Neural progenitor cell (in vitro differentiated cells): ENCODE measurements at regions not wholly inside any gene's neighbourhood (a gene's known extent, or its start where the extent isn't known, plus 50 kb on each side); places are given as distances from the start of the nearest gene placed in this dataset.
"Not testable (repeated sequence)": the region's sequence is repeated elsewhere in the genome, so short reads cannot be mapped to it uniquely, and the experiment has no call there.

Source experiments
- DNase-seq: peaks from one replicate; pipeline ENCODE4 v3.0.0-alpha.2; 2016; ENCODE audit warnings: low spot score
- H2AFZ ChIP-seq: fragments of 200-600 bp; sonication (generic); replicated peaks from 2 replicates; pipeline ENCODE4 v1.6.1; 2016; ENCODE audit warnings: antibody characterized with exemption
- H3F3A ChIP-seq: fragments of 200-600 bp; sonication (generic); 2 replicates; pipeline ENCODE4 v1.6.1; 2016; ENCODE audit warnings: antibody characterized with exemption, low read depth
- H3K27ac ChIP-seq: fragments of 200-600 bp; sonication (generic); 2 replicates; pipeline ENCODE4 v1.5.1; 2016; ENCODE audit warnings: mild to moderate bottlenecking
- H3K27me3 ChIP-seq: fragments of 200-600 bp; sonication (generic); 2 replicates; pipeline ENCODE4 v1.6.1; 2016; ENCODE audit warnings: mild to moderate bottlenecking, moderate library complexity
- H3K36me3 ChIP-seq: fragments of 200-600 bp; sonication (generic); 2 replicates; pipeline ENCODE4 v1.5.1; 2016
- H3K4me1 ChIP-seq: fragments of 200-600 bp; sonication (generic); 2 replicates; pipeline ENCODE4 v1.6.1; 2016; ENCODE audit warnings: mixed run types
- H3K4me2 ChIP-seq: fragments of 200-600 bp; sonication (generic); 2 replicates; pipeline ENCODE4 v1.6.1; 2016
- H3K4me3 ChIP-seq: fragments of 200-600 bp; sonication (generic); 2 replicates; pipeline ENCODE4 v1.5.1; 2016
- H3K79me2 ChIP-seq: fragments of 200-600 bp; sonication (generic); 2 replicates; pipeline ENCODE4 v1.6.1; 2016; ENCODE audit warnings: low read depth
- H3K9ac ChIP-seq: fragments of 200-600 bp; sonication (generic); 2 replicates; pipeline ENCODE4 v1.6.1; 2016
- H3K9me3 ChIP-seq: fragments of 200-600 bp; sonication (generic); 2 replicates; pipeline ENCODE4 v1.5.1; 2016; ENCODE audit warnings: low read depth
- H4K20me1 ChIP-seq: fragments of 200-600 bp; sonication (generic); 2 replicates; pipeline ENCODE4 v1.6.1; 2016; ENCODE audit warnings: low read depth
- H3K27ac Mint-ChIP-seq: 3 replicates; pipeline ENCODE4 v1.8.0; 2021; ENCODE audit warnings: mixed read lengths
- H3K27me3 Mint-ChIP-seq: 2 replicates; pipeline ENCODE4 v1.8.0; 2022; ENCODE audit warnings: low read depth, mild to moderate bottlenecking, inconsistent platforms, moderate library complexity, mixed read lengths; ENCODE audit not compliant: insufficient read depth
- H3K36me3 Mint-ChIP-seq: 3 replicates; pipeline ENCODE4 v1.8.0; 2021; ENCODE audit warnings: mixed read lengths
- H3K4me1 Mint-ChIP-seq: 3 replicates; pipeline ENCODE4 v1.8.0; 2021; ENCODE audit warnings: mixed read lengths
- H3K4me3 Mint-ChIP-seq: 3 replicates; pipeline ENCODE4 v1.8.0; 2021; ENCODE audit warnings: mild to moderate bottlenecking, moderate library complexity, mixed read lengths
- H3K9me3 Mint-ChIP-seq: 3 replicates; pipeline ENCODE4 v1.8.0; 2020; ENCODE audit warnings: mixed read lengths
- EZH2 ChIP-seq: fragments of 200-600 bp; sonication (generic); IDR thresholded peaks from 2 replicates; pipeline ENCODE4 v1.6.1; 2017; ENCODE audit warnings: antibody characterized with exemption, mild to moderate bottlenecking, moderate library complexity
- EZH2phosphoT487 ChIP-seq: fragments of 200-600 bp; sonication (generic); IDR thresholded peaks from 2 replicates; pipeline ENCODE4 v1.6.1; 2017; ENCODE audit warnings: antibody characterized with exemption
- TF ChIP-seq, protein P1 (sequence below): fragments of 200-600 bp; sonication (generic); IDR thresholded peaks from 2 replicates; pipeline ENCODE4 v1.5.1; 2017; ENCODE audit warnings: antibody characterized with exemption, mild to moderate bottlenecking

DNA sequence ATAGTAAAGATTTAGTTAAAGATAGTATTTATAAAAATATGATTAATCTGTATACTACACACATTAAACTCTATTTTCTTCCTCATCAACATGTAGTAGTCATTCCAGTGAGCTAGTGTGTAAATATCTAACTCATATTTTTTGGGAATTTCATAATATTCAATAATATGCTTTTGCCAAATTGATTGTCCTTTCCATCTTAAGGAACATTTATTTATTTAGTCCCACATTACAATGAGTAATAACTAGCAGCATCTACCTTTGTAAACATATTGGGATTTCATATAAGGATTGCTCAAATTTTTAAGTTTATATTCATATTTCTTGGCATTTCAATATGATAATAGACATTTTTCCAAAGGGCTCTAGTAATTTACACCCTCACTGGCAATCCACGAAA, 53.9 kb upstream of the GOLGA8B start:
- peaks cover 2% of the 10 kb centered on the region for H3K27me3 Mint-ChIP-seq
- no peaks in the 10 kb centered on the region for H3K36me3 ChIP-seq
- H3K4me3 Mint-ChIP-seq, result no peak overlapping the region

GRCh38 chr15:34633602-34634001, 50.2 kb upstream of the GOLGA8B start:
- H3K4me1 Mint-ChIP-seq, H2AFZ ChIP-seq, DNase-seq, H3K36me3 ChIP-seq, H3K79me2 ChIP-seq, H3K27me3 Mint-ChIP-seq, H3K27me3 ChIP-seq, H3K36me3 Mint-ChIP-seq, H3F3A ChIP-seq, H3K4me1 ChIP-seq, H3K27ac ChIP-seq, H3K9me3 Mint-ChIP-seq, H3K9ac ChIP-seq, H3K4me3 ChIP-seq, H3K4me2 ChIP-seq, H3K4me3 Mint-ChIP-seq, H4K20me1 ChIP-seq, H3K27ac Mint-ChIP-seq, H3K9me3 ChIP-seq: not testable (repeated sequence)

More for the DNA sequence above, 53.9 kb upstream of the GOLGA8B start:
- no peaks in the 10 kb centered on the region for H3K9me3 ChIP-seq
- H3K9me3 Mint-ChIP-seq, result peaks cover 4% of the 10 kb centered on the region
- H4K20me1 ChIP-seq, result no peaks in the 10 kb centered on the region
- H3K79me2 ChIP-seq, result no peaks in the 10 kb centered on the region
- peaks cover 2% of the 10 kb centered on the region for H3K4me1 Mint-ChIP-seq
- H3F3A ChIP-seq, result no peaks in the 10 kb centered on the region
- H3K27ac Mint-ChIP-seq, result no peak overlapping the region
- H3K4me3 ChIP-seq, result no peak overlapping the region
- TF ChIP-seq, protein P1, sequence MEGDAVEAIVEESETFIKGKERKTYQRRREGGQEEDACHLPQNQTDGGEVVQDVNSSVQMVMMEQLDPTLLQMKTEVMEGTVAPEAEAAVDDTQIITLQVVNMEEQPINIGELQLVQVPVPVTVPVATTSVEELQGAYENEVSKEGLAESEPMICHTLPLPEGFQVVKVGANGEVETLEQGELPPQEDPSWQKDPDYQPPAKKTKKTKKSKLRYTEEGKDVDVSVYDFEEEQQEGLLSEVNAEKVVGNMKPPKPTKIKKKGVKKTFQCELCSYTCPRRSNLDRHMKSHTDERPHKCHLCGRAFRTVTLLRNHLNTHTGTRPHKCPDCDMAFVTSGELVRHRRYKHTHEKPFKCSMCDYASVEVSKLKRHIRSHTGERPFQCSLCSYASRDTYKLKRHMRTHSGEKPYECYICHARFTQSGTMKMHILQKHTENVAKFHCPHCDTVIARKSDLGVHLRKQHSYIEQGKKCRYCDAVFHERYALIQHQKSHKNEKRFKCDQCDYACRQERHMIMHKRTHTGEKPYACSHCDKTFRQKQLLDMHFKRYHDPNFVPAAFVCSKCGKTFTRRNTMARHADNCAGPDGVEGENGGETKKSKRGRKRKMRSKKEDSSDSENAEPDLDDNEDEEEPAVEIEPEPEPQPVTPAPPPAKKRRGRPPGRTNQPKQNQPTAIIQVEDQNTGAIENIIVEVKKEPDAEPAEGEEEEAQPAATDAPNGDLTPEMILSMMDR, result no peak
- TF ChIP-seq EZH2phosphoT487, result no peak
- TF ChIP-seq EZH2, result no peak
- H3K4me1 ChIP-seq, result no peaks in the 10 kb centered on the region
- no peaks in the 10 kb centered on the region for H3K36me3 Mint-ChIP-seq
- no peak overlapping the region for H2AFZ ChIP-seq
- no peak overlapping the region for H3K4me2 ChIP-seq
- H3K9ac ChIP-seq, result no peak overlapping the region
- DNase-seq, result no peak
- no peaks in the 10 kb centered on the region for H3K27me3 ChIP-seq
- H3K27ac ChIP-seq, result no peak overlapping the region
